NCI-H2107 (cell line): ENCODE measurements at regions not wholly inside any gene's neighbourhood (a gene's known extent, or its start where the extent isn't known, plus 50 kb on each side); places are given as distances from the start of the nearest gene placed in this dataset.
"Not testable (repeated sequence)": the region's sequence is repeated elsewhere in the genome, so short reads cannot be mapped to it uniquely, and the experiment has no call there.

Experiments used
- DNase-seq: peaks from one replicate; lab custom pipeline; 2025; lab: John Stamatoyannopoulos, UW

DNA sequence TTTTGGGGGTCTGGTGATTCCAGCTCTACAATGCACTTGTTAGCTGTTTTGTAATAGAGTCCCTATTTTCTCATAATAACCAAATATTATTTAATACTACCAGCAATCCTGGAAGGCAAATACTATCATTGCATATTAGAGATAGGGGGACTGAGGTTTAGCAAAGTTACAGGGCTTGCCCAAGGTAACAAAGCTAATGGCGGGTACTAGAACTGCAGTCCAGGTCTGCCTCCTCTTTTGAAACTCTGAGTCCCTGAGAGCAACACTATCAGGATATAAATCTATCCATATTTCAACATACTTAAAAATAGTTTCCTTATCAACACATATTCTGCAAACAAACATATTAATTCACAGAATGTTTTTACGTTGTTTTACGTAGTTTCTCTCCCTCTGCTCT, 235.5 kb upstream of the ACVR2A start:
- DNase-seq, result no peak

DNA sequence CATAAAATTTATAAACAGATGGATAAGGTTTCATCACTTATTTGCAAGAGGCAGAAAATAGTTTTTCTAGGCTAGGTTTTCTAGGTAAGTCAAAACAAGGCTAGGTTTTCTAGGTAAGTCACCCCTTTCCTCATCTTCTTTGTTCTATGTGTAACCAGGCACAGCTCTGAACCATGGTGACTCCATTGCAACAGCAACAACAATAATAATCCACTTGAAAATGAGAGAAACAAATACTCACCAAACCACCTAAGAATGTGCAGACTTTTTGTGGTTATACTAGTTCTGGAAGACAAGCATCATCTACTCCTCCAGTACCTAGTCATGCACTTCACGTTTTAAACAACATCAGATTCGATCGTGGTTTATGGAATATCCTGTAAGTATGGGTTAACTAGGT, 237.4 kb upstream of the ACVR2A start:
- DNase-seq, result peak; percentile 27

DNA sequence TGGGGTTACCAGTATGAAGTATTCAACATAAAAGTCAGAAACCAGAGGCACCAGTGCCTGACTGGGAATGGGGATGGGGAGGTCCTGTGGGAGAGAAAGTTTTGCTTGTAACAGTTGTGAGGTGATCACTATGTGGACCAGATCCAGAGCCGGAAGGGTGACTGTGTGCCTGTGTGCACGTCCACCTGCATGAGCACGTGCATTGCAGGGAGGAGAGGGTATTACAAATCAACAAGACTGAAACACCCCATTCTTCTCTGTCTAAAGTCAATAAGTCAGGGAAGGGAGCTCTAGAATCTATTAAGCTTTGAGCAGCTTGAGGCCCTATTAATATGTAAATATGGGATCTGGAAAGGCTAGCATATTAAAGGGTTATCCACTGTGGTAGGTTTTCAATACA, 241.0 kb upstream of the ACVR2A start:
- no peak for DNase-seq

DNA sequence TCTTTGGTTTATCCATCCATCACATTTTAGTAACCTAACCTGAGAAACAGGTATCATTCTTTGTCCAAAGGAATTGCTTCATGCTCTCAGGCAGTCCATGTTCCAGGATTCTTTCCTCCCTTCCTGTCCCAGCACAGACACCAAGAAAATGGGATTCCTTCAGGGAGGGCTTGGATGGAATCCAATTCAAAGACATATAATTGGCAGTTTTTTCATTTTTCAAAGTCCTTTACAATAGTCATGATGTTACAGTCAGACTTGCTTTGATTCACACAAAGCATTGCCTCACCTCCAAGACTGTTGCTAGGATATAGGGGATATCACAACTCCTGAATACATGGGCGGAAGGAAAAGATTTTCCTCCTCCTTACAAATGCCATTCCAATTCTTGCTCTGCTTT, 241.4 kb upstream of the ACVR2A start:
- DNase-seq, result no peak

DNA sequence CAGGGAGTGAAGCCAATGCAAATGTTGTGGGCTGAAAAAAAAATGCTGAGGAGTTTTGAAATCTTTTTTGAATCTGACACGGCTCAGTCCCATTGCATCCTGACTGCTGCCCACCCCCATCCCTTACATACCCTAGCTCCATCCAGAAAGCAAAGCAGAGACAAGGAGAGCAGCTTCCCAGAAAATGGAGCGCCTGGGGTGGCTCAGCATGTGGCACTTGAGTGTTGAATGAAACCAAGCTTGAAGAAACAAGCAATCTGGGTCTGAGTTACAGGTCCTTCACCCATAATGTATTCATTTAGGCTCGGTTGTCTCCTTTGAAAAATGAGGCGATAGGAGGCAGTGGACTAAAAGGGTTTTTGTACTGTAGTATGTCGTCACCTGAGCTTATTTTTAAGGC, 244.2 kb upstream of the ACVR2A start:
- DNase-seq, result peak; percentile 39

DNA sequence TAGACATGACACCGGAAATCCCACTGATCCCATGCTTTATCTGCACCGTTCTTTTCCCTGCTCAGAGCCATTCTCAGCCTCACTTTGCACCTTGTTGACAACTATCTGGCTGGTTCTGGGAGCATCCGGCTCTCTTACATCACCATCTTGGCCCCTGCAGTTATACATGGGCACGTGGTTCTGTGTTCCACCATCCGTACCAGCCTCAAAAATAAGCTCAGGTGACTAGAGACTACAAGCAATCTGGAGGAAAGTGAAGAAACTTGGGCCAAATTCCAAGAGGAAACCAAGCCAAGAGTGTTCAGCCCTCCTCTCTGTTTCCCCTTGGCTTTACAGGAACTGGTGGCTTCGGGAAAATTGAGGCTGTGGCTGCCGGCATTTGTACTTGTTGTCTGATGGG, 244.6 kb upstream of the ACVR2A start:
- no peak for DNase-seq

DNA sequence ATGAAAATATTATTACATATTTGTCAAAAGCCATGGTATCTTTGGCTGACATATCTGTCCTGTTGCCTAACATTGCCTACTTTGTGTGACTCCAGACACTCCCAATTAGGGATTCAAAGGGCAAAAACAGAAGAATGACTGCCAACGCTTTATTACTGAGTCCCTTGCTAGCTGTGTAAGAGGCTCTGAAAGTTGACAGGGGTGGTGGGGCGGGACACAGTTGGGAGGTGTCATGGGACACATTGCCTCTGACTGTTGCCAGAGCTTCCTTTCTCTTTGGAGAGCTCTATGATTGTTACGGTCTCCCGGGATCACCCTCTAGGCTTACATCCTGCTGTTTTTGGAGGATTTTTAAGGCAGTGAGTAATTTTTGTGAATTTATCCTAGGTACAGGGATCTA, 249.6 kb upstream of the ACVR2A start:
- no peak for DNase-seq

DNA sequence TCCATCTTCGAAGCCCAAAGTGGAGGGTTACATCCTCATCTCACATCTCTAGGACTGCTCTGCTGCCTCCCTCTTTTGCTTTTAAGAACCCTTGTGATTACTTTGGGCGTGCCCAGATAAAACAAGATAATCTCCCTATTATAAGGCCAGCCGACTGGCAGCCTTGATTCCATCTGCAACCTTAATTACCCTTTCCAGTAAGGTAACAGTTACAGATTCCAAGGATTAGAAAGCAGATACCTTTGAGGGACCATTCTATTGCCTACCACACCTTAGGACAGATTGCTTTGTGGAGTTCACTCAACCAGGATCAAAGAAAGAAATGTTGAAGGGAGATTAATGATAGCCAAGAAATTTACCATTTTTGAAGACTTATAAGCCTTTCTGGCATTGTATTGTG, 250.8 kb upstream of the ACVR2A start:
- no peak for DNase-seq

DNA sequence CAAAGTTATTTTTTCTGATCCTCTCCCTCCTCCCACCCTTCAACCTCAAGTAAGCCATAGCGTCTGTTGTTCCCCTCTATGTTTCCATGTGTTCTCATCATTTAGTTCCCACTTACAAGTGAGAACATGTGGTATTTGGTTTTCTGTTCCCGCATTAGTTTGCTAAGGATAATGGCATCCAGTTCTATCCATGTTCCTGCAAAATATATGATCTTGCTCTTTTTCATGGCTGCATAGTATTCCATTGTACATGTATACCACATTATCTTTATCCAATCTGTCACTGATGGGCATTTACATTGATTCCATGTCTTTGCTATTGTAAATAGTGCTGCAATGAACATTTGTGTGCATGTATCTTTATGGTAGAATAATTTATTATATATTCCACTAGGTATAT, 252.0 kb upstream of the ACVR2A start:
- not testable (repeated sequence) for DNase-seq

DNA sequence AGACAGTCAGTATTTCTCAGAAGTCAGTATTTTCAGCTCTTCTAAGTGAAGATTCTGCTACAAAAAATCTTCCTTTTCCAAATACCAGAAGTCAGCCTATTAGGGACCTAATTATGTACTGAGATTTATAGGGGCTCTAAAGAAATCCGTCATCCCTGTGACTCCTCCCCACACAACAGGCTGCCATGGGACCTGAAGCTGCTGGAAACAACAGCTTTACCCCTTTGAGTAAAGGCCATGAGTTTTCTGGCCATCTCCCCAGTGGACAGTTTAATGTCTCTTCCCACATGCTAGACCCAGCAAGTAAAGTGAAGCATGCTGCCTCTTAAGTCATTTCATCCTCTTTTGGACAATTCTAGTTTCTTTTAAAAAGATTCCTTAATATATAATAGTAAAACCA, 255.7 kb upstream of the ACVR2A start:
- no peak for DNase-seq

DNA sequence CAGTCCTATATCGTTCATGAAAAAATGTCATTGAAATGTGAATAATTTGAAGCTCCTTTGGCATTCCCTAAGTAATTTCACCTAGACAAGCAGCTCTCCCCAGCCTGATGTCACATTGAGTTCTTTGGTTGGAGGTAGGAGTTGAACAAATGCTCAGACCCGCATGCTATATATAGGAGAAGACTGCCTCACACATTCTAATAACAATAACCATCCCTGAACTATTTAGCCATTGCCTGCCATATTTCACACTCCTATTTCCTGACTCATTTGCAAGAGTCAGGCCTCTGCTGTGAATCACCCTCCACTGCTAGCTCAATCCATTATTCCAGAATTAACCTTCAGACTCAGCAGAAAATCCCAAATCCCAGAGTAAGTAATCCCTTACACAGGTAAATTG, 256.6 kb upstream of the ACVR2A start:
- DNase-seq, result no peak

DNA sequence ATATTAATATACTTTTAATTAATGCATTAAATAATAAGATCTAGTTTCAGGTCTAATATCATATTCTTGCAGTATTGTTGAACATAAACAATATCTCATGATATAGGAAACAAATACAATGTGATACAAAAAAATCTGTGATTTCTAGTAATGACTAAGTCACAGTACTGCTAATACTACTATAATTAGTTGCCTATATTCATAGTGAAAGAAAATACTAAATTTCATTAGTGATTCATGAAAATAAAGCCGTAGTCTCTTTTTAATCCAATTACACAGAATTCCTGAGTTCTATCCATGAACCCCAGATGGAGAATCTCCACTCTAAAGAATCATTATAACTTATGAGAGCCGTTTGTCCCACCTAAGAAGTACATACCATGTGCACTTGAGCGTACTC, 266.3 kb upstream of the ACVR2A start:
- DNase-seq, result no peak

DNA sequence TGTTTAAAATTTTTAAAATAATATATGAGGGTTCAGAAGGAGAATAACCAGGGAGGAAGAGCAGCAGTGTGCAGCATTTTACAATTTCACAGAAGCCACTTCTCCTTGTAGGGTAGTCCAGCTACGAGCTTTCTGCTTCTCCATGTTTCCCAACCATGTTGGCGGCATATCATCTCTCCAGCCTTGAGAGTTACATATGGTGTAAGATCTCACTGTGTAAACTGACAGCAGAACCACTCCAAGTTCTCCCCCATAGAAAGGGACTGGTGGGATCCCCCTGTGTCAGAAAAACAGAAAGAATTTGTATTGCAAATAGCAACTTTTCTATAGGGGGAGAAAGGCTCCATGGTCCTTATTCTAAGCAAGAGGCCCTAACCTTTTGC, 266.8 kb upstream of the ACVR2A start:
- DNase-seq, result no peak

DNA sequence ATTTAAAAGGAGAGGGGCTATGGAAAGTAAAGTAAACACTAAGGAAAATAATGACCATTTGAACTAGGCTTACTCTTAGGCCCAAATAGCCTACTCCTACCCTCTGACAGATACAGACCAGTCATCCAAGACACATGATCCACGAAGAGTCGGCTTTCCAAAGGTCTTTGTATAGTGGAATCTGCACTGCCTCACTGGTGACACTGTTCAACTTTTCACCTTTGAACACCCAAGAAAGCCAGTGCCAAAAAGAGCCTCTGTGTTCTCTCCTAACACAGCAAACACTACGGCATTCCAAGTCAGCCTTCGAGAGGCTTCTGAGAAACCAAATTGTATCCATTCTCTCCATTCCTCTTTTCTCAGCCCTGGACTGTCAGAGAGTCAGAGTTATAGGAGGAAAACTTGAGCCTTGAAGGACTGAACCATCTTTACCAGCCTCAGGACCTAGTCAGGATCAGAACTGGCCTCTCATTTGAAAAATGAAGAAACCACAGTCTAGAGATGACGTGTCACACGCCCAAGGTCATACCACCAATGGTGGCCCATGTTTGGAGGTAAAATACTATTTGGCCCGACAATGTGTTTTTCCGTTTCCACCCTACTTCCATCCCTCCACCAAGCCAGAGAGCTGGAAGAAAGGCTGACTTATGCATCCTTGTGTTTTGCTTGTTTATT, 267.4 kb upstream of the ACVR2A start:
- no peak for DNase-seq

DNA sequence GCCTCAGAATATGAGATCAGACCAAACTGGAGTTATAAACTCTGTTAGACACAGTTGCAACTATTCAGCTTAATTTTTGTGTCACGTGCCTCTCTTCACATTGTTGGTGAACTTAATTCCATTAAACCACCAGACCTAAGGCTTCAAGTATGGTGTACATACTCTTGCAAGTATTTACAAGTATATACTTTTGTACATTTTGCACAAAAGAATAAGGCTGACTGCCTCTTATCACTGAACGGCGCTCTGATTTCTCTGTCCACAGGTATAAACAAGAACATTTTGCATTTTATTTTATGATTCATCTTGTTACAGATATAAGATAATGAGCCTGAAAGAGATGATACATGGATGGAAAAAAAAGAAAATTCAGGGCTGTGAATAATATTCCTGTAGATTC, 269.7 kb upstream of the ACVR2A start:
- no peak for DNase-seq

DNA sequence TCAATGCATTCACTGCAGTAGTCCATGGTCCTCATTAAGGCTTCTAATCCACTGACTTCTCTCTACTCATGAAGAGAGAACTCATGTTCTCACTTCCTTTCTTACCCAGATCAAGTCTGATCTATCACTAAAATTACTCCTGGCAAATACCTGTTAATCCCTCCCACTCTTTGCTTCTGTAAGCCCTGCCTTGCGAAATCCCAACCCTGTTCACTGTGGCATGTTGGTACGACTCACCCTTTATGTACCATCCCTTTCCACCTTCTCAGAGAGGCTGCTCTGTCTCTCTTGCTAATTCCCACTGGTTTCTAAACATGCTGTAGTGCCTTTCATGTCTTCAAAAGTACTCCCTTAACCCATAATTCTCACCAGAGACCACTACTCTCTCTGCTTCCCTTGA, 272.2 kb upstream of the ACVR2A start:
- no peak for DNase-seq

DNA sequence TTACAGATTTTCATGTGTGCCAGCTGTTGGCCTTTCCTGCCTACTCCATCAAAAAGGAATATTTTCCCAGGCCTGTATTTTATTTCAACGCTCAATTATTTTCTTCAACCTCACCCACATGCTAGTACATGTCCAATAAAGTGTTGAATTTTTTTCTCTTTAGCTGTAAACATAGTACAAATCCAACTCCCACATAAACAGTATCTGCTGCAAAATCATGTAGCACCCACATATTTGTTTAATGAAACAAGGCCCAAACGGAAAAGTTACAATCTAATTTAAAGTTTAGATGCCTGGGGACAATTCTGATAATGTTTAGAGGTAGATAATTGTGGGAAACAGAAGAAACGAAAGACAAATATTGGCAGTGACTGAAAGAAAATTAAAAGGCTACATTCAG, 275.4 kb upstream of the ACVR2A start:
- no peak for DNase-seq

DNA sequence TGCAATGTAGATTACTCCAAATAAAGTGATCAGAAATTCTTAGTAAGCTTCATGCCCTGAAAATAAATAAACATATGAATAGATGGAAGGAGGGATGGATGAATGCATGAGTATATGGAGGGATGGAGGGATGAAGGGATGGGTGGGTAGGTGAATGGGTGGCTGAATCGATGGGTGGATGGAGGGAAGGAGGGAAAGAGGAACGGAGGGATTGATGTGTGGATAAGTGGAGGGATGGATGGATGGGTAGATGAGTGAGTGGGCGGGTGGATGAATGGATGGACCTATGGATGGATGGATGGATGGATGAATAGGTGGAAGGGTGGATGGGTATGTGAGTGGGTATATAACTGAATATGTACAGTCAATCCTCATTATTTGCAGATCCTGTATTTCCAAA, 276.7 kb upstream of the ACVR2A start:
- DNase-seq, result no peak

DNA sequence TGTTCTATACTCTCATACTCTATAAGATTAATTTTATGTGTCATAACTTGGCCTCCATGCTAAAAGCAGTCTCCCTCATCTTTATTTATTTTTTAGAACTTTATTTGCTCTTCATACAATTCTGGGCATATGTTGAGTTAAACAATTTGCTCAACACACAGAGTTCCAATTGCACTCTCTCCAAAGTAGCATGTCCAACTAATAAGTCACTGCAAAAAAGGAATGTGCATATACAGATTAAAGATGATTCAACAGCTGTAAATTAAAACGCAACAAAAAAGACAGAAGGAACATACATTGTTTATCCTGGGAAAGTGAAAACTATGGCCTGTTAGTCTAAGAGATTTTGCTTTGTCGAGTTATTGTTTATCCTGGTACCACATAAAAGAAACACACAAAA, 277.7 kb upstream of the ACVR2A start:
- no peak for DNase-seq

DNA sequence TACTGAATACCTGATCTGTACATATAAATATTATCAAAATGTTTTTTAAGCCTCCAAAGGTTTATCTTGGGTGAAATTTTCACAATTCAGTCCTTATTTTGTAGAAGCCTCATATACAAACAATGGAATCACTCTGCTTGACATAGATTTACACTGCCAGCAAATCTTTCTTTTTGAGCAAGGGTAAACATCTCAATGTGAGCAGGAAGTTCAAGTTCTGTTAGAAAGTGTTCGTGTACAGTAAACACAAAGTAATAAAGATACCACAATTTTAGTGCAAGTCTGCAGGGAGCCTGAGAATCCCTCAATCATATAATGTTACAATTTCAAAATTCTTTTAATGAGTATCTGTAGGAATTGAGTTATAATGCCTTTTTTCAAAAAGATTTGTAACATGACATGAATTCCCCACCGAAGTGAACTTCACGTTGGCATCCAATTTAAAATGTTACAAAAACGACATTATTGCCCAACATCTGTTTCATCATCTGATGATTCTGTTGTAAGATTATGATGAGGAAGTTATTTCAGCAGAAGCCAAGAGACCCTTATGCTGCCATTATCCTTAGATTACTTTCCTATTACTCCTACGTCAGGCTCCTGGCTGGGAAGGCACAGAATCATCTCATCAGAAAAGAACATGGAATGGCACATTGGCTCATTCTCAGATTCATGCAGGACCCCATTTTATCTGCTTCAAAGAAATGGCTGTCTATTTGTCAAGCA, 283.9 kb upstream of the ACVR2A start:
- DNase-seq, result no peak

DNA sequence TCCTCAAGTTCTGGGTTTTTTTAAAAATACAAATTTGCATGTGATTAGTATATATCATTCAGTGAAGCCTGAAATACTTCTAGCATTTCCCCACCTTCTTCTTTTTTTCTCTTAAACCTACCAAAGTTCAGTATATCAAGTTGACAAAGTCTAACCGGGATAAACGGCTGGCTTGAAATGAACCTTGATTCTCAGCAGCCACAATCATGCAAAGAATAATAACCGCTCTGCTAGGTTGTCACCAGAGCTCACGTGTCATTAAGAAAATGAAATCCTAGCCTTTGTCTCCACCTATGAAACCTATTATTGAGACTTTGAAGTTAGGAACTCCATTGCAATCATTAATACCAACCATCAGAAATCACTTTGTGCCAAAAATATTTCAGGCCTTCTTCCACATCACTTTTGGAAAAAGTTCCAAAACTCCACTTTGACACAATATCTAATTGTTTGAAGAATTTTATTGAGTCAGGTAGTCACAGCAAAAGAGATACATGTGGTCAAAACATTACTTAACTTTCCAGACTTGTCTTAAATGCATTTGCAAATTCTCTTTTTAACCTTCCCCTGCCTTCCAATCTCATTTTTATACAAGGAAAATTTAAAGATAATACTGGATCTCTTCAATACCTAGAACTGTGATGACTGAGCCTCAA, 285.6 kb upstream of the ACVR2A start:
- DNase-seq, result no peak

DNA sequence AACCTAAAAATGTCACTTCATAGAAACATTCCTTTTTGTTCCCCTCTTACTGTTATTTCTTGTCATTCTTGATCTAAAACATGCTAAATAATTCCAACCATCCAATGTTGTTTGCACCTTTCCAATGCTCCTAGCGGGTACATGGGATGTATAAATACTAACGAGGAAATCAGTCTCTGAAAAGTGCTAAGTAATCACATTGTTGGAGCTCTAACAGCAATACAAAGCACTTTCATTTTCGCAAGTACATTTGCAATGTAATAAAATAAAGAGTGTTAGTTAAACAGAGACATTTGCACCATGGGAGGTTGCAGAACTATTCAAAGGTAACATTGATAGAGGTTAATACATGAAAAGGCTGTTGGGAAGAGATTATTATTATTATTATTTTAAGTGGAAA, 286.2 kb upstream of the ACVR2A start:
- DNase-seq, result no peak

DNA sequence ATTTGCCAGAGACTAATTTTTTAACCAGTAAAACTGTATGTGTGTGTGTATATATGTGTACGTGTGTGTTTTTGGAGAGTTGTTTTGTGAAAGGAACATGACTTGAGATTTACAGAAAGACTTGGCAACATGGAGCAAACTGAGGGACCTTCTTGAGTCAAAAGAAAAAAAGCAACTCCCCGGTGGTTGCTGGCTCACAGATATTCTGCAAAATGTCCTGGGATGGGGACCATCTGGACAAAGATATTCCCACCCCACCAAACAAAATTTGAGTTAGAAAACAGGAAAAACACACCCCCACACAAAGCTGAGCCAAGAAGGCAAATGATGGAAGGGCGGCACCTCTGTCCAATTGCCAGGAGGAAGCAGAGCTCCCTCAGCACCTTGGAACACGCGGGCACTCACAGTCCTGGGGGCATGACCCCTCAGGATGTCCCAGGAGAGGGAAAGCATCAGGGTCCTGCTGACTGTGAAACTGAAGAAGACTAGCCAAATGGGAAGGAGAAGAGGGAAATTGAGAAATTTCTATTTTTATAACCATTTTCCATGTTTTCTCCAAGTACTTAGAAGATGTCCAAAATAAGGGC, 290.2 kb upstream of the ACVR2A start:
- no peak for DNase-seq
